Activated B cell treated with CpG ODN at 0.5 μM for 24 hours (primary cell): ENCODE measurements at regions not wholly inside any gene's neighbourhood (a gene's known extent, or its start where the extent isn't known, plus 50 kb on each side); places are given as distances from the start of the nearest gene placed in this dataset.

Experiments used
- ATAC-seq: fragments of 200-7000 bp; cut with Tn5 transposase; one replicate; pipeline ENCODE4 v1.10.0; 2021; ENCODE audit warnings: low read depth, mild to moderate bottlenecking, moderate library complexity
- CTCF ChIA-PET: fragments of 350-600 bp; sonication (Branson Sonifier 250); formaldehyde crosslinking; loops from one replicate; lab custom pipeline; 2021; ENCODE audit warnings: antibody characterized with exemption; lab: Charles Lee
- POLR2A ChIA-PET: fragments of 350-600 bp; sonication (Branson Sonifier 250); formaldehyde crosslinking; loops from one replicate; lab custom pipeline; 2021; ENCODE audit warnings: antibody characterized with exemption; lab: Charles Lee
- DNase-seq: peaks from one replicate; pipeline ENCODE4 v3.0.0; 2022
- H3K27ac Mint-ChIP-seq: one replicate; pipeline ENCODE4 v1.8.0; 2020; ENCODE audit warnings: mixed read lengths
- H3K27me3 Mint-ChIP-seq: one replicate; pipeline ENCODE4 v1.8.0; 2021; ENCODE audit warnings: mixed read lengths
- H3K36me3 Mint-ChIP-seq: one replicate; pipeline ENCODE4 v1.8.0; 2021; ENCODE audit warnings: low read depth, mixed read lengths
- H3K4me1 Mint-ChIP-seq: one replicate; pipeline ENCODE4 v1.8.0; 2021; ENCODE audit warnings: mixed read lengths
- H3K4me3 Mint-ChIP-seq: one replicate; pipeline ENCODE4 v1.8.0; 2020; ENCODE audit warnings: mild to moderate bottlenecking, mixed read lengths
- H3K9me3 Mint-ChIP-seq: one replicate; pipeline ENCODE4 v1.8.0; 2020; ENCODE audit warnings: mixed read lengths
- CTCF ChIP-seq: fragments of 200-600 bp; IDR thresholded peaks from one replicate; pipeline ENCODE4 v1.8.0; 2022; ENCODE audit warnings: antibody characterized with exemption, mild to moderate bottlenecking
- intact Hi-C: fragments of 100-400 bp; cut with micrococcal nuclease; formaldehyde crosslinking; loops from one replicate; pipeline ENCODE4 v1.15.1; 2024

GRCh38 chr2:239689410-239689809 lies 288.6 kb upstream of the HDAC4 start:
- no peak for DNase-seq
- no peaks in the 10 kb centered on the region for H3K9me3 Mint-ChIP-seq
- TF ChIP-seq CTCF, result no peak
- H3K27me3 Mint-ChIP-seq, result peaks cover 12% of the 10 kb centered on the region
- no peak for ATAC-seq
- no peak overlapping the region for H3K4me3 Mint-ChIP-seq
- intact Hi-C loops, result no loop called here
- H3K36me3 Mint-ChIP-seq, result no peaks in the 10 kb centered on the region
- ChIA-PET CTCF (no interaction called here), POLR2A (no interaction called here)
- H3K4me1 Mint-ChIP-seq, result no peaks in the 10 kb centered on the region
- H3K27ac Mint-ChIP-seq, result no peak overlapping the region

DNA sequence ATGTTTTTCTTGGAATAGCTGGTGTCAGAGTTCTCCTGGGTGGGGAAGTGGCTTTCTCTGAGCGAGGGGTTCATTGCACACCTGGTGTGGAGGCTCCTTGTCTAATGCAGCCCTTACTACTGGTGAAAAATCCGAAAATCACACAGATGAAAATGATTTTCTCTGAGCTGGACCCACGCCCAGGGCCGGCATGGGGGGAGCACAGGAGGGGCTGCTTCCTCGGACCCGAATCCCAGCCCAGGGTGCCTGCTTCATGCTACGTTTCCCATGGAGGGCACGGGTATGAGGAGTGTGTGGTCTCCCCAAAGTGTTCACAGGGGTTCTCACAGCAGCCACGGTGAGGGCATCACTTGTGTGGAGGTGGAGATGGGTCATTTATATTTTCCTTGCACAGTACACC lies 288.0 kb upstream of the HDAC4 start:
- H3K27me3 Mint-ChIP-seq, result peaks cover 17% of the 10 kb centered on the region
- intact Hi-C loops, result no loop called here
- no peak overlapping the region for H3K4me3 Mint-ChIP-seq
- H3K27ac Mint-ChIP-seq, result no peak overlapping the region
- ATAC-seq, result no peak
- TF ChIP-seq CTCF, result no peak
- H3K9me3 Mint-ChIP-seq, result no peaks in the 10 kb centered on the region
- CTCF ChIA-PET, result no interaction called here
- no peaks in the 10 kb centered on the region for H3K36me3 Mint-ChIP-seq
- H3K4me1 Mint-ChIP-seq, result no peaks in the 10 kb centered on the region
- POLR2A ChIA-PET, result no interaction called here
- DNase-seq, result no peak

GRCh38 chr2:239688122-239688681 lies 287.4 kb upstream of the HDAC4 start:
- TF ChIP-seq CTCF, result no peak
- no peak overlapping the region for H3K27ac Mint-ChIP-seq
- intact Hi-C loops, result no loop called here
- H3K4me1 Mint-ChIP-seq, result no peaks in the 10 kb centered on the region
- ChIA-PET CTCF (no interaction called here), POLR2A (no interaction called here)
- ATAC-seq (no peak), DNase-seq (no peak)
- H3K4me3 Mint-ChIP-seq, result no peak overlapping the region
- no peaks in the 10 kb centered on the region for H3K36me3 Mint-ChIP-seq
- H3K9me3 Mint-ChIP-seq, result peaks cover 2% of the 10 kb centered on the region
- peaks cover 19% of the 10 kb centered on the region for H3K27me3 Mint-ChIP-seq

- no peak for TF ChIP-seq CTCF
- peaks cover 24% of the 10 kb centered on the region for H3K27me3 Mint-ChIP-seq
- ATAC-seq (no peak), DNase-seq (no peak)
- ChIA-PET CTCF (no interaction called here), POLR2A (no interaction called here)
- H3K9me3 Mint-ChIP-seq, result peaks cover 6% of the 10 kb centered on the region
- no peaks in the 10 kb centered on the region for H3K36me3 Mint-ChIP-seq
- no peak overlapping the region for H3K4me3 Mint-ChIP-seq
- H3K27ac Mint-ChIP-seq, result no peak overlapping the region
- no peaks in the 10 kb centered on the region for H3K4me1 Mint-ChIP-seq
- intact Hi-C loops, result no loop called here
Observed at GRCh38 chr2:239687441-239687840, 286.6 kb upstream of the HDAC4 start.

- no peak for ATAC-seq
- no peak overlapping the region for H3K4me3 Mint-ChIP-seq
- POLR2A ChIA-PET, result no interaction called here
- no peaks in the 10 kb centered on the region for H3K4me1 Mint-ChIP-seq
- no peak overlapping the region for H3K27ac Mint-ChIP-seq
- peaks cover 6% of the 10 kb centered on the region for H3K9me3 Mint-ChIP-seq
- peaks cover 26% of the 10 kb centered on the region for H3K27me3 Mint-ChIP-seq
- intact Hi-C loops, result no loop called here
- CTCF ChIA-PET, result no interaction called here
- TF ChIP-seq CTCF, result no peak
- no peak for DNase-seq
- H3K36me3 Mint-ChIP-seq, result no peaks in the 10 kb centered on the region
Observed at GRCh38 chr2:239685965-239686364, 285.1 kb upstream of the HDAC4 start.
